HG03520 (cell line): ENCODE measurements at regions not wholly inside any gene's neighbourhood (a gene's known extent, or its start where the extent isn't known, plus 50 kb on each side); places are given as distances from the start of the nearest gene placed in this dataset.

Experiments used
- ATAC-seq: cut with Tn5 transposase; IDR thresholded peaks from one replicate; pipeline ENCODE4 v1.9.1; 2021; ENCODE audit warnings: mild to moderate bottlenecking, moderate library complexity; ENCODE audit not compliant: unreplicated experiment

- ATAC-seq = no peak
These were observed 394.1 kb downstream of the PBX1 start for GRCh38 chr1:164953098-164953497.

GRCh38 chr1:164951508-164951907, 392.5 kb downstream of the PBX1 start:
- ATAC-seq = no peak

- no peak for ATAC-seq
These were observed 391.6 kb downstream of the PBX1 start for GRCh38 chr1:164950541-164950986.

- no peak for ATAC-seq
These were observed 390.9 kb downstream of the PBX1 start for GRCh38 chr1:164949771-164950471.

- ATAC-seq = no peak
These were observed 389.1 kb downstream of the PBX1 start for GRCh38 chr1:164948101-164948500.

- no peak for ATAC-seq
These were observed 378.3 kb downstream of the PBX1 start for GRCh38 chr1:164937291-164937690.

- no peak for ATAC-seq
These were observed 373.6 kb downstream of the PBX1 start for GRCh38 chr1:164932580-164932979.

GRCh38 chr1:164930833-164931232, 371.8 kb downstream of the PBX1 start:
- no peak for ATAC-seq

GRCh38 chr1:164930241-164930640, 371.3 kb downstream of the PBX1 start:
- ATAC-seq = no peak

GRCh38 chr1:164928232-164928812, 369.3 kb downstream of the PBX1 start:
- no peak for ATAC-seq

GRCh38 chr1:164926107-164926506, 367.1 kb downstream of the PBX1 start:
- no peak for ATAC-seq

GRCh38 chr1:164922585-164922984, 363.6 kb downstream of the PBX1 start:
- ATAC-seq = no peak

- no peak for ATAC-seq
These were observed 362.5 kb downstream of the PBX1 start for GRCh38 chr1:164921493-164921892.

- ATAC-seq = no peak
These were observed 359.2 kb downstream of the PBX1 start for GRCh38 chr1:164918140-164918539.

GRCh38 chr1:164914208-164914607, 355.2 kb downstream of the PBX1 start:
- ATAC-seq = no peak

- no peak for ATAC-seq
These were observed 353.3 kb downstream of the PBX1 start for GRCh38 chr1:164912290-164912689.

- no peak for ATAC-seq
These were observed 351.7 kb downstream of the PBX1 start for GRCh38 chr1:164910671-164911070.

- no peak for ATAC-seq
These were observed 348.7 kb downstream of the PBX1 start for GRCh38 chr1:164907666-164908065.

- no peak for ATAC-seq
These were observed 346.9 kb downstream of the PBX1 start for GRCh38 chr1:164905869-164906268.

GRCh38 chr1:164902491-164902890, 343.5 kb downstream of the PBX1 start:
- no peak for ATAC-seq
